Muscle of arm (tissue), 1 donor: ENCODE measurements at regions not wholly inside any gene's neighbourhood (a gene's known extent, or its start where the extent isn't known, plus 50 kb on each side); places are given as distances from the start of the nearest gene placed in this dataset.
A peak's percentile ranks its signal among the peaks of the same experiment; 100 is the strongest.

Experiments
- DNase-seq: peaks from one replicate; pipeline ENCODE4 v3.0.0-alpha.2; 2013

DNA sequence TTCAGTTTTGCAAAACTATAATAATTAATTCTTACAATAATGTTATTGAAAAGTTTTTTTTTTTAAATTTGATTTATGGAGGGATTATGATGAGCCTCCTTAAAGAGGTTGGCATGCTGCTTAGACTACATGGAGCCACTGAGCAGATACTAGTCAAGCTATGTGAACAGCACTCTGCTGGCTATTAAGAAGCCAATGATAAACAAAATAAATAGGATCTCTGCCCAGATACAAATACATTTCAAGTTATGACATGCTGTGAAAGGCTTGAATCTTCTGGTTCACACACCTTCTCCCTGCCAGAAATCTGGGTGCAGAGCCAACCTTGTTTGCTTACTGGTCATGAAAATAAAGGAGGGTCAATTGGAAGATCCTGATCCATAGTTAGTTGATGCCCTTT is 107.4 kb upstream of the NAV3 start:
- no peak for DNase-seq

DNA sequence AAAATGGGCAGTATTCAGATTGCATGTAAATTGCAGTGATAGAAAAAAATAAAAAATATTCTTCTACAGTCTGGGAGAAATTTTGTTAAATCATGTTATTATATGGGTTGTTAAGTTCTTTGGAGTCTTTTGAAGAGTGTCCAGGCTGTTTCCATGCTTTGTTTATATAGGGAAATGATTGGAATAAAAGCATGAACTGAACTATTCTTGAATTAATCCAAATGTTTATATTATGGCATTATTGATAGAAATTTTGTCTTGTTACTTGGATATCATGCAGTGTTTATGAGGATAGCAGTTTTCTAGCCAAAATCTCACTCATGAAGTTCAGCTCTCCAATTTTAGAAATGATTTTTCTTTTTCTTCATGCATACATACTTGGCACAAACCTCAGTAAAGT is 108.2 kb upstream of the NAV3 start:
- DNase-seq: no peak

DNA sequence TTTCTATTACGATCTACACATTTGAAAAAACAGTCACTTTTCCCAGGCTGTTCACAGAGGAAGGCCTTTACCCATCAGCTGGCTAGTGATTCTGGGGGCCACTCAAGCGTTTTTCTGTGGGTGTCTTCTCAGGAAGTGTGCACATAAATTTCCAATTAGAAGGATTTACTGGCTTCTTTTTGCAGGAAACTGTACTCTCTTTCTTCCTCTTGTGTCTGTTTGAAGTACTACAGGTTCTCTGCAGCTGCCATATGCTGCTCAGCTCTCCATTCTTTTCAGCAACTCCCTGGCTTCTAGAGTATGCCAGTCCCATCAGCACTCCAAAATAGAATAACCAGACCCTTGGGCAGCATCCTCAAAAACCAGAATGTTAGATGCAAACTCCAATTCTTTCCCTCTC is 110.4 kb upstream of the NAV3 start:
- DNase-seq: no peak

DNA sequence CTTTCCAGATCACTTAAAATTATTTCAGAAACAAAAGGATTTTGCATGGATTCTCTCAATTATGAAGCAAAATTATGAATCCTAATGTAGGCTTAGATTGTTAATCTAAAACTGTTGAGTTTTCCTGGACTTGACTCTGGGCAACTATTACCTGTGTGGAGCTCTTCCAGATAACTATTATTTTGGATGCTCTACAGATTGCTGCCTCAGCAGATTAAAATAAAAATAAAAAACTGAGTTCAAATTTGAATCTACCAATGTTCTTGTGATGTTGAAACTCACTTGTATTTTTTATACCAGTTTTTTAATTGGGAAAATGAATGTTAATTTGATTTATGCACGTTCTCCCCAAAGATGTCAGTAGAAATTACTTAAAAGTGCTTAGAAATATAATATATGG is 120.5 kb upstream of the NAV3 start:
- no peak for DNase-seq

DNA sequence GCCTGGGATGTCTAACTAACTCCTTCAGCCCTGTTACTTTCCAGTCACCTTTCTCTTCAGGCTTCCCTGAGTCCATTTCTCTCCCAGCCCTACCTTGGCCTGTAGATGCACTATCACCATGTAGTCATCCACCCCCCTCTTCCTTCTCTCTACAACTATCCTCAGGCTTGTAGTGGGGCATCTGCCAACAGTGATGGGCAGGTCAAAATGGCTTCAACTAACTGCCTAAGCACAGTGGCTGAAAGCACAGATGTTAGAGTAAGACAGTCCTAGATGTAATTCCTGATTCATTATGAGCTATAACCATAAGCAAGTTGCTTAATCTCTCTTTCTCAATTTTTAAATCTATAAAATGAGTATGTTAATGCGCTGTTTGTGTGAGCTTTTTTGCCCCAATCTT is 133.6 kb upstream of the NAV3 start:
- no peak for DNase-seq

DNA sequence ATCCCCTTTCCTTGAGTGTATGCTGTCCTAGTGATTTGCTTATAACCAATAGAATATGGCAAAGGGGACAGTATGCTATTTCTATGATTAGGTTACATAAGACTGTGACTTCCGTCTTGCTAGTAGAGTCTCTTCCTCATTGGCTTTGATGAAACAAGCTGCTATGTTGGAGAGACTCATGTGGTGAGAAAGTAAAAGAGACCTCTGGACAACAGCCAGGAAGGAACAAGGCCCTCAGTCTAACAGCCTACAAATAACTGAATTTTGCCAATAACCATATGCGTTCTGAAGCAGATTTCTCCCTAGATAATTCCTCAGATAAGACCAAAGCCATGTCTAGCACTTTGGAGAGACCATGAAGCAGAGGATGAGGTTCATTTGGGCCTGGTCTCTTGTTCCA is 134.5 kb upstream of the NAV3 start:
- DNase-seq: no peak

DNA sequence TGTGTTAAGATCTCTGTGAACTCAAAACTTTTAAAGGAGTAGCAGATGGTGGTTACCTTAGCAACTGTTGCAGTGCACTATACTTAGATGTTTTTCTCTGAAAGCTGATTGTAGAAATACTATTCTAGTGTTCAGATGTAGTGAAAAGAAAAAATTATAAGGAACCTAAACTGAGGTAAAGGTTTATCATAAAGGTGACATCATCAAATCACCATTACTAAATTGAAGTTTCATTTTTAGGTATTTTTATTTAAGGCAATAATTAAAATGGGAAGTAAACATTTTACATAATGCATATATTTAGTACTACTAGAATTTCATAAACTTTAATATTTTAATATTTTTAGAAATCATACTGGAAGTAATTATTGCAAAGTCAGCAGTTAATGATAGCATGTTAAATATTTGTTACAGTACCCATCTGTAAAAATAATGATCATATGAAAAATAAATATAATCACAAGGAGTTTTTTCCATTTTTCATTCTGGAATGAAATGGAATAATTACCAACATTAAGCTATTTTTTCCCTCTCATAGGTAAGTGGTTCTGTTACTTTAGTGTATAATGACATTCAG is 141.1 kb upstream of the NAV3 start:
- DNase-seq: no peak

DNA sequence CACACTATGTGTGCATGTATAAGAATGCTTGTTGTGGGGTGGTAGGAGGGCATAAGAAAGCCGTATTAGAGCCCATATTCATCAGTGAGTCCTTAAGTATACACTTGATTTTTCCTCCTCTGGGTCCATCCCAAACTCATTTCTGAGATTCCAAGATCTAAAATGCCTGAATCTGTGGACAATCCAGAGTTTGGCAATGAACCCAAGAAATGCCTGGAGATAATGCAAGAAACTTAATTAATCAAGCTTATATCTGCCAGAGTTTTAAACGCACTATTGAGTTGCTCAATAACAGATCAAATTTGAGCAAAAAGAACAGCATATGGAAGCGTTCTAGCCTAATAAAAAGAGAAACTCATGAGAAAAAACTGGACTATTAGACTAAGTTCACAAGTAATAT is 143.4 kb upstream of the NAV3 start:
- peak; percentile 26 for DNase-seq

DNA sequence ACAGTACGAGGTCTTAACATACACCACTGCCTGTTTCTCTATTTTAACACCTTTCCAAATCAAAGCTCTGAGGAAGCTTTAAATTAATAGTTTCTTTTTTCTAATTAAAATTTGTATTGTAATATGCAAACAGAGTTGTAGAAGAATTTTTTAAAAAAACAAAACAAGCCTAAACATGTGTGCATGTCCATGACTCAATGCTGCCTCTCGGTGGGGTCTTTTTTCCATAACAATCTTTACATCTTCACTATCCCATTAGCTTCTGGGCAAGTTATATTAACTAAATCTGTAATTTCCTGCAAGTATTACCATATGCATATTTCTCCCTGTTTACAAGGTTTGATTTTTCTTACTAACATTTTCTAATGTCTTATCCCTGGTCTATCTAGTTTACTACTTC is 143.9 kb upstream of the NAV3 start:
- DNase-seq: peak; percentile 20

DNA sequence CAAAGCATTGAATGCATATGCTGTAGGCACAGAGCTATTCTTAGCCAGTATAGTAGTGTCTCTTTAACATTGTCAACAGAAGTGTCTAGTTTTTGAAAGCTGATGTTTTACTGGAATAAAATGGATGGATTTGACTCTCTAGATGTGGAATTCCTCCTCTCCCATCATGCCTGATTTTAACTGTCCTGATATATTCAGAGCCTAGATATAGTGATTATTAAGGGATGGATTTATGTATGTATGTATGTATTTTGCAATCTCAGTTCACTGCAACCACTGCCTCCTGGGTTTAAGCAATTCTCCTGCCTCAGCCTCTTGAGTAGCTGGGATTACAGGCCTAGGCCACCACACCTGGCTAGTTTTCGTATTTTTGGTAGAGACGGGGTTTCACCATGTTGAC is 144.8 kb upstream of the NAV3 start:
- DNase-seq: no peak

DNA sequence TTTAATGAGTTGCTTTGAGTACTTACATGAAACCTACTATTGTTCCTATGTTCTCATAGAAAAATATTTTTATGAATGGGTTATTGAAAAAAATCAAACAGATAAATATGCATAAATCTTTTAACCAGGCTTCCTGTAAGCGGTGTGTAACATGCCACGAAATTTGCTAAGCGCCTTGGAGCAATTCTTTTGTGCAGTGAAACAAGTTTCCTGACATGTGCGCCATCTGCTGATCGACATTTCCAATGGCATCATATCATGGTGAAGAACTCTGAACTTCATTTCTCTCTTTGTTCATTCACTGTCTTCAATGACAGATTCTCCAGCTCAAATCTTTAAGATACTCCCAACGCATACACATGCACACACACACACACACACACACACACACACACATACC is 145.6 kb upstream of the NAV3 start:
- DNase-seq: peak; percentile 76

DNA sequence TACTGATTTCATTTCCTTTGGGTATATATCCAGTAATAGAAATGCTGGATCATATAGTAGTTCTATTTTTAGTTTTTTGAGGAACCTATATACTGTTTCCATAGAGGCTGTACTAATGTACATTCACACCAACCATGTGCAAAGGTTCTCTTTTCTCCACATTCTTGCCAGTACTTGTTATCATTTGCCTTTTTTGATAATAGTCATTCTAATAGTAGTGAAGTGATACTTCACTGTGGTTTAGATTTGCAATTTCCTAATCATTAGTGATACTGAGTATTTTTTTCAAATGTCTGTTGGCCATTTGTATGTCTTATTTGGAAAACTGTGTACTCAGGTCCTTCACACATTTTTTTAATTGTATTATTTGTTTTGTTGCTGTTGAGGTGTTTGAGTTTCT is 148.2 kb upstream of the NAV3 start:
- DNase-seq: no peak

DNA sequence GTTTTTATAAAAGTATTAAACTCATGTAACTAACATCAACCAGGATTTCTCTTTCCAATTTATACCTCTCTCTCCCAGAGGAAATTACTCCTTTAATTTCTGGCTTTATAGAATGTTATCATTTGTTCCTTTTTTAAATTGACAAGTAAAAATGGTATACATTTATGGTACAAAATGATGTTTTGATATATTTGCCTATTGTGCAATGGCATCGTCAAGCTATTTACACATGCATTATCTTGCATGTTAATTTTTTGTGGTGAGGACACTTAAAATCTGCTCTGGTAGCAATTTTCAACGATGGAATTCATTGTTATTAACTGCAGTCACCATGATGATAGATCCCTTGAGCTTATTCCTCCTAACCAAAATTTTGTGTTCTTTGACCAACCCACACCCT is 149.0 kb upstream of the NAV3 start:
- DNase-seq: no peak

DNA sequence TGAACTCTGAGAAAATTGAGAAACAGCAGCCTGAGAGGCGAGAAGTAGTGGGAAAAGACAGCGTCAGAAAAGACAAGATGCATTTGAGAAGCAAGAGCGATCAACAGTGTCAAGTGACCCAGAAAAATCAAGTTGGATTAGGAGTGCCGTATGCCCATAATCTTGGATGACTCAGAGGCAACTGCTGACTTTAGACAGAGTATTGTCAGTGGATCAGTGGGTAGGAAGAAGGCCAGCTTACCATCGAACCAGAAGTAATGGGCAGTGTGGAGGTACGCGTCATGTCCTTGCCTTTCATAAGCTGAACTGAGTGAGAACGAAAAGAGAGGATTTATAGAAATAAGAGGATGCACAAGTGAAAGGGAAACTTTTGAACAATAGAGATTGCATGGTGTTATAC is 151.0 kb upstream of the NAV3 start:
- DNase-seq: no peak

DNA sequence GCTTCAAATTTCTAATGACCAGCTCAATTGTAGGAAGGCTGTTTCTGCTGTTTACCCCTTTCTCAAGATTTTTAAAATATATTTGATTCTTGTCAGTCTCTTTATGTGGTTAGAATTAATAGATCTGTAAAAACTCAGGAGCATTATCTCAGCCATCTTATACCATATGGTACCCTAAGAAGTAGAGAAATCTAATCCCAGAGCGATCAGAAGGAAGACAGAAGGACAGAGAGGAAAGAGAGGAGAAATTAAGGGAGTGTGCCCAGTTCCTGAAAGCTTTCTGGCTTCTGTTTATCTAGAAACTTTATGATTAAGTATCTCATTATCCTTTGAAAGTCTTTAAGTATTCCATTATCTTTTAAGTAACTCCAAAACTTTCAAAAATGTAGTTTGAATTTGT is 152.1 kb upstream of the NAV3 start:
- DNase-seq: no peak

DNA sequence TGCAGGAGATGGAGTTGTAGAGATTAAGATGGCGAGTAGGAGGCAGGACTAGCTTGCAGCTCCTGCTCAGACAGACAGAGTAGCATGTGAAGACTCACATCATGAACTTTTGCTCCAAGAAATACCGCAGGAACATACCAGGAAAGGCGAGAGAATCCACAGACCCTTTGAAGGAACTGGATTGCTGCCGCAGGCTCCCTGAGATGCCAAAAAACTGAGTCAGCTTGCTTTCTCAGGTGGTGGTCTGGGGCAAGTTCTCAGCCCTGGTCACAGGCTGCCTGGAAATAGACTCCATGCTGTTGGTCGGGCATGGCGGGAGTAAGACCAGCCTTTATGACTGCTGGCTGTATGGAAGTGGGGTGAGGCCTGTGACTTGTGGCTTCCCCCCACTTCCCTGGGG is 163.6 kb upstream of the NAV3 start:
- DNase-seq: no peak

DNA sequence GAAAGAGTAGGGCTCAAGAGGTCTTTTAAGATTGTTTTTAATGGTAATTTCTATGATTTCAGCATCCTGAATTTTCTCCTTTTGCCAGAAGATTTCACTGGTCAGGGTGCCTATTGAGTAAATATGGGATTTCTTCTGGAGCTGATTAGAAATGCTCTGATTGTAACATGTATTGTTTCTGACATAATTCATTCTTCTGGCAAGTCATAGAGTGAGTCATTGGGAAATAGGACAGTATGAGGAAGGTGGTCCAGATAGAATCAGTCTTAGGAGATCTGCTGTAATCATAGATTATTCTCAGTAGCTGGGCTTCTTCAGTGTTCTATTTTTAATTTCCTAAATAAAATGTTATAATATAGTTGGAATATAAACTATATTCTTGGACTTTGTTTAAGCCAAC is 182.0 kb upstream of the NAV3 start:
- peak; percentile 14 for DNase-seq

DNA sequence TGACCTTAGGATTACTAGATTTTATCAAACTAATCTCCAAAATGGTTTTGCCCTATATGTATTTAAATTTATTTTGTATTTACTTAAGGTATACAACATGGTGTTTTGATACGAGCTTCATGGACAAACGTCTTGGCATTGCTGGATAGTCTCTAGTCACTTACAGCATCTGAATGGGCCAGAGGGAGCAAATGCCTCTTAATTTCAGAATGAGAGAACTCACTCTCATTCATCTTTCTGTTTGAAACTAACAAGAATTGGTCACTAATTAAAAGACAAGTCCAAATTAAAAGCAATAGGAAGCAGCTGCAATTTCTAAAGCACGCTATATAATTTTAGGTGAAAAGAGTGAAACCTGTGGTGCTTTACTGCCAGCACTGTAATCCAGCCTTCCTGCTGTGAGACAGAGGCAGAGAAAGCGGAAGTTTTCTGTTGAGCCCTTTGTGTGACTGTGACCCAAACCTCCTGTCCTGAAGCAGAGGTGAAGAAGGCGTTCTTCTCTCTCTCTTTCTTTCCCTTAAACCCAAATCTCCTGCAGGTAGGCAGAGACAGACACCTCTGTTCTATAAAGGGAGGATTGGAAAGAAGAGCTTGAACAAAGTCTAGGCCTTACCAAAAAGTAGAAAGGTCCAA is 184.6 kb upstream of the NAV3 start:
- DNase-seq: no peak

DNA sequence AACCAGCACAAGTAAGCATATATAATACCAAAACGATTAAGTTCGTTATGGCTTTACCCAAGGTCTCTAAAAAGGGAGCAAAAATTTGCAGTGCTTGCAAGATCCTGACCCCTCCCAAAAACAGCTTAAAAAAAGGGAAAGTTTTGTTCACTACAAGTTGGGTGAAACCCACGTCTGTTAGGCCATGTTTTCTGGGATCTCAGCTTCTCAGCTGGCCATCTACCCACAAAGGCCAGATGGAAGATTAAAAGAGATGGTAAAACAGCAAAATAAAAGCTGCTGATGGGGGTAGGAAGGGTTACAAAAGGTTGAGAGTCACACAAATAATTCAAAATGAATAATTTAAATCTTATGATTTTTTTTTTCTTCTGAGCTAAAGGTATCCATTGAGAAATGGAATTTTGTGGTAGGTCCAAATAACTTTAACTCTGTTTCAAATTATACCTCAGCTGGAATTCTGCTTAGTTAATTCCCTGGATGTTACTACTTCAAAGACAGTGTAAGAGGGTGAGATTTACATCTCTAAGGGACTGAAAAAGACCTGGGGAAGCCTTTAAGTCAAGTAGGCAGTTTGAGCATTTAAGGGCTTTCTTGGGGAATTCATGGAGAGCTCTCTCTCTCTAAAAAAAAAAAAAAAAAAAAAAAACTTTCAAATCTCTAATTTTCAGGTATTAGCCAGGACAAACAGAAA is 185.6 kb upstream of the NAV3 start:
- no peak for DNase-seq

DNA sequence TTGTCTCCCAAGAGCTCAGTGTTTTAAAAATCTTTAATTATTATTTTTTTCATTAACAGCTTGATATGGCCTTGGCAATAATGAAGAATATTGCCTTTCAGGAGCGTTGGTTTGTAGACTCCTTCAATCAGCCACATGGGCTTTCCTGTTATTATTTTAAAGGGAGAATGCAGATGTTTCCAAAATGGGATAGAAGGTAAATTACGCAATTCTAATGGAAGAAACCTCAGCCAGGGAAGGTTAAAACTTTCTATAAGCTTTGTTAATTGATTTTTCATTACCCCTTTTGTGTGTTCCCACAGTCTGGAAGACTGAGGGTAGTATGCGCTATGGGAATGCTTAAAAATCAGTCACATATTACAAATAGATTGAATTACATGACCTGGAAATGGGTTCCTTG is 188.4 kb upstream of the NAV3 start:
- DNase-seq: no peak

DNA sequence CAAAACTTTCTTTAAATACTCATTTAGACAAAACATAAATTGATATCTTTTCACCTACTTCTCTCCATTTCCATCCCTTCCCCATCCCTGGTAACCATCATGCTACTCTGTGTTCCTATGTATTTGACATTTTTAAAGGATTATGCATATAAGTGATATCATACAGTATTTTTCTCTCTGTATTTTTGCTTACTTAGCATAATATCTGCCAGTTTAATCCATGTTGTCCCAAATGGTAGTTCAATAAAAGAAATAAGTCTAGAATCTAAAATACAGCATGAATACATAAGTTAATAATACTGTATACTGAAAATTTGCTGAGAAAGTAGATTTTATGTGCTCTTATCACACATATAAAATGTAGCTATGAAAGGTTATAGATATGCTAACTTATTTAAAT is 190.3 kb upstream of the NAV3 start:
- no peak for DNase-seq

DNA sequence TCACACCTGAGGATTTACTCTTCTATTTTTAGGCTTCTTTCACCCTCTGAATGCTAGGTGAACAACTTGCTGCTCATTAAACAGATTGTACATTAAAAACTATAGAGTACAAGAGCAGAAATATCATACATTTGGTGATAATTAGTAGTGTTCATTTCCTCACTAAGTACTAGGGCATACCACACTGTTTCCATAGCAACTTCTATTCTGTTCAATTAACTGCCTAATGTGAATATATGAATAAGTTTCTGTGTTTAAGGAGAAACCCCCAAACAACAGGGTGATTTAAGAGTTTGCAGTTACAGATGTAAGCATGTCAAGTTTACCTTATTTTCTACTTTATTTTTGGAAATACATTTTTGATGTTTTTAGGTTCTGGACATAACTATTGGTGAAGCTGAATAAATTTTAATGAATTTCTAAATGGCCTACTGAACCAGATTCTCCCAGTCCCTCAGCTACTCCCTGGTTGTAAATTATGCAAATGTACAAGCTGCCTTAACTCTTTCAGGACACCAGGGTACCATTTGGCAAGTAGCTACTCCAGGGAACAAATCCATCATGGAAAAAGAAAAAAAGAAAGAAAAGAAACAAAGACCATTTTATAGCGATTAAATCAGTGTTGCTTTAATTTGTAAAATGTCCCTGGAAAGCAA is 199.8 kb upstream of the NAV3 start:
- no peak for DNase-seq

DNA sequence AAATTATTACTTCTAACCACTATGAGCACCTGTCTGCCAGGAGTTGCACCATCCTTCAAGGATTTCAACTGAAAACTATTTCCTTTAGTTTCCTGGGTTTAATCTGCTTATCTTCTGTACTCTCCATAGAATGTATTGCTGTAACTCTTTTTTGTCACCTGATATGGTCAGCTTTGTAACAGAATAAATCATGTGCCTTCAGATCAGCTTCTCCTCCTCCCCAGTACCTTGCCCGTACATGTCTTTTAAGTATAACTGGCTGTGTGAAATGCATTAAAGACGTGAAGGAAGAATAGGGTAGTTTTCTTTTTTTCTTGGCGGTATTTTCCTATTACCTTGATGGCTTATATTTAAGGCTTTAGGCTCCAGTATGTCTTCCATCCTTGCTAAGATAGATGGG is 200.3 kb upstream of the NAV3 start:
- DNase-seq: no peak
